Tibial nerve (tissue), 4 donors: ENCODE measurements at regions not wholly inside any gene's neighbourhood (a gene's known extent, or its start where the extent isn't known, plus 50 kb on each side); places are given as distances from the start of the nearest gene placed in this dataset.

ENCODE experiments used
- DNase-seq, 2 donors: peaks; one replicate each; pipeline ENCODE4 v3.0.0-alpha.2; 2019; ENCODE audit warnings: low spot score in 2 of 2
- H3K27ac ChIP-seq, 4 donors: fragments of 200-600 bp; sonication (generic) in 3 of 4; one replicate each; pipeline ENCODE4 v1.5.1; 2017 to 2019; ENCODE audit warnings: mild to moderate bottlenecking in 1 of 4
- H3K27me3 ChIP-seq, 2 donors: fragments of 200-600 bp; sonication (generic) in 1 of 2; one replicate each; pipeline versions ENCODE4 v1.5.1 to v1.6.0; 2017 to 2019
- H3K36me3 ChIP-seq, 3 donors: fragments of 200-600 bp; sonication (generic); one replicate each; pipeline ENCODE4 v1.5.1; 2018 to 2019
- H3K4me1 ChIP-seq, 4 donors: fragments of 200-600 bp; sonication (generic) in 3 of 4; one replicate each; pipeline ENCODE4 v1.5.1; 2017 to 2019
- H3K4me3 ChIP-seq, 4 donors: fragments of 200-600 bp; sonication (generic) in 3 of 4; one replicate each; pipeline ENCODE4 v1.5.1; 2017 to 2019; ENCODE audit warnings: mild to moderate bottlenecking in 1 of 4, moderate library complexity in 1 of 4
- H3K9me3 ChIP-seq, 4 donors: fragments of 200-600 bp; sonication (generic) in 3 of 4; one replicate each; pipeline ENCODE4 v1.5.1; 2017 to 2019
- EP300 ChIP-seq, 2 donors: sonication (generic); formaldehyde crosslinking; IDR thresholded peaks; one replicate each; pipeline ENCODE4 v1.6.1; 2017; ENCODE audit warnings: antibody characterized with exemption in 2 of 2, mild to moderate bottlenecking in 1 of 2
- POLR2A ChIP-seq, 2 donors: fragments of 450-650 bp; IDR thresholded peaks; one replicate each; pipeline ENCODE4 v1.6.1; 2017; ENCODE audit warnings: antibody characterized with exemption in 2 of 2, mild to moderate bottlenecking in 2 of 2, moderate library complexity in 2 of 2
- WGBS, 2 donors: methylation state at CpG; one replicate each; pipeline ENCODE4 v1.1.5; 2018; 5-methylcytosine and 5-hydroxymethylcytosine counted together
- TF ChIP-seq, protein P1 (sequence below), 5 experiments: fragments of 200-600 bp in 3 of 5; fragments of 450-650 bp in 2 of 5; sonication (generic) in 3 of 5; IDR thresholded peaks; one replicate each; pipeline ENCODE4 v1.5.1; 2016 to 2019; ENCODE audit warnings: antibody characterized with exemption in 5 of 5, mild to moderate bottlenecking in 3 of 5, moderate library complexity in 2 of 5

- H3K27ac ChIP-seq = no peak overlapping the region
- 76 to 85% methylated on average over 1 of the region's 1 CpG for WGBS, 2 donors
- TF ChIP-seq POLR2A (IDR thresholded peaks at IDR 0.05) = no peak
- TF ChIP-seq EP300 (IDR thresholded peaks at IDR 0.05) = no peak
- TF ChIP-seq, protein P1, sequence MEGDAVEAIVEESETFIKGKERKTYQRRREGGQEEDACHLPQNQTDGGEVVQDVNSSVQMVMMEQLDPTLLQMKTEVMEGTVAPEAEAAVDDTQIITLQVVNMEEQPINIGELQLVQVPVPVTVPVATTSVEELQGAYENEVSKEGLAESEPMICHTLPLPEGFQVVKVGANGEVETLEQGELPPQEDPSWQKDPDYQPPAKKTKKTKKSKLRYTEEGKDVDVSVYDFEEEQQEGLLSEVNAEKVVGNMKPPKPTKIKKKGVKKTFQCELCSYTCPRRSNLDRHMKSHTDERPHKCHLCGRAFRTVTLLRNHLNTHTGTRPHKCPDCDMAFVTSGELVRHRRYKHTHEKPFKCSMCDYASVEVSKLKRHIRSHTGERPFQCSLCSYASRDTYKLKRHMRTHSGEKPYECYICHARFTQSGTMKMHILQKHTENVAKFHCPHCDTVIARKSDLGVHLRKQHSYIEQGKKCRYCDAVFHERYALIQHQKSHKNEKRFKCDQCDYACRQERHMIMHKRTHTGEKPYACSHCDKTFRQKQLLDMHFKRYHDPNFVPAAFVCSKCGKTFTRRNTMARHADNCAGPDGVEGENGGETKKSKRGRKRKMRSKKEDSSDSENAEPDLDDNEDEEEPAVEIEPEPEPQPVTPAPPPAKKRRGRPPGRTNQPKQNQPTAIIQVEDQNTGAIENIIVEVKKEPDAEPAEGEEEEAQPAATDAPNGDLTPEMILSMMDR (IDR thresholded peaks at IDR 0.05) = no peak
Observed at GRCh38 chr6:145538989-145539388, 196.3 kb downstream of the EPM2A start.

DNA sequence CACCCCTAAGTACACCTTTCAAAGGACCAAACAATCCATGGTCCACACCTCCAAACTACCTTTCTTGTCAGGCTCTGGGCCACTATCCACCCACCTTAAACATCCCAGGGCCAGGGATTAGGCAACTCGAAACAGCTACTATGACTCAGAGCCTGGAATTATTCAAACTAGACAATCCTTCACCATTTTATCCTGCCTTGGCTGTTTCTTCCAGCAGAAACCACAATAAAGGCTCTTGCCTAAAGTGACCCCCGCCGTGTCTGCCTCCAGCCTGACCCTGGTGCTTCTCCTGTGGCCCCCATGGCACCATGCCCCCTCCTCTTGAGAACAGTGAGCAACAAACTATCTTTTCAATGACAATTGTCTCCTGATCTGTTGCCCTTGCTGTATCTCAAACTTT lies 195.5 kb downstream of the EPM2A start:
- DNase-seq = no peak
- no peaks in the 10 kb centered on the region for H3K27me3 ChIP-seq
- no peaks in the 10 kb centered on the region for H3K36me3 ChIP-seq
- no peak overlapping the region for H3K27ac ChIP-seq
- no peaks in the 10 kb centered on the region for H3K4me1 ChIP-seq
- H3K4me3 ChIP-seq = no peak overlapping the region
- 65 to 72% methylated on average over 3 of the region's 3 CpGs for WGBS, 2 donors
- no peaks in the 10 kb centered on the region for H3K9me3 ChIP-seq
- TF ChIP-seq EP300 (IDR thresholded peaks at IDR 0.05) = no peak
- no peak for TF ChIP-seq POLR2A (IDR thresholded peaks at IDR 0.05)
- TF ChIP-seq, protein P1 (IDR thresholded peaks at IDR 0.05) = no peak

More at GRCh38 chr6:145538989-145539388, 196.3 kb downstream of the EPM2A start:
- no peaks in the 10 kb centered on the region for H3K9me3 ChIP-seq
- DNase-seq = no peak
- H3K4me1 ChIP-seq = no peaks in the 10 kb centered on the region
- H3K27me3 ChIP-seq = no peaks in the 10 kb centered on the region
- no peaks in the 10 kb centered on the region for H3K36me3 ChIP-seq
- no peak overlapping the region for H3K4me3 ChIP-seq

DNA sequence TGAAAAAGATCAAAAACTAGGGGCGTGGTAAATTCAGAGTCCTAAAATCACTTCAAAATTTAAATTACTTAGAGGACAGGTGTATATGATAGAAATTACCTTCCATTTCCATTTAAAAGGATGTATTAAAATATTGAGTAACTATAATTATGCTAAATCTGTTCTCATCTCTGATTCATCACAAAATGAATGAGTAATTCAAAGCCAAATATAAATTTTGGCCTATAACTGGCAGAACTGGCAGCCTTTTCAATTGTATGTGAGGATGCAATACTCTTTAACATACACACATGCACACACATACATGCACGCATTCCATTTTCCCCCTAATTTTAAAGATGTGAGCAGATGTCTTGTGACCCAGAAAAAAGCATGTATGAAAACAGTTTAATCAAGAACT lies 194.6 kb downstream of the EPM2A start:
- H3K9me3 ChIP-seq = no peaks in the 10 kb centered on the region
- no peak overlapping the region for H3K27ac ChIP-seq
- H3K4me3 ChIP-seq = no peak overlapping the region
- H3K36me3 ChIP-seq = no peaks in the 10 kb centered on the region
- no peaks in the 10 kb centered on the region for H3K27me3 ChIP-seq
- no peaks in the 10 kb centered on the region for H3K4me1 ChIP-seq
- TF ChIP-seq, protein P1 (IDR thresholded peaks at IDR 0.05) = no peak
- TF ChIP-seq EP300 (IDR thresholded peaks at IDR 0.05) = no peak
- no peak for TF ChIP-seq POLR2A (IDR thresholded peaks at IDR 0.05)
- no peak for DNase-seq
- 96 to 100% methylated on average over 2 of the region's 2 CpGs for WGBS, 2 donors

- Histone ChIP-seq H3K4me3 (no peak overlapping the region), H3K9me3 (no peaks in the 10 kb centered on the region), H3K27me3 (no peaks in the 10 kb centered on the region), H3K36me3 (no peaks in the 10 kb centered on the region), H3K4me1 (no peaks in the 10 kb centered on the region), H3K27ac (peak overlapping the region in 1 of 4 donors; percentile 29)
- DNase-seq = no peak
- TF ChIP-seq, protein P1 (IDR thresholded peaks at IDR 0.05) = no peak
- no peak for TF ChIP-seq POLR2A (IDR thresholded peaks at IDR 0.05)
- TF ChIP-seq EP300 (IDR thresholded peaks at IDR 0.05) = no peak
- WGBS, 2 donors = 31 to 35% methylated on average over 1 of the region's 1 CpG
Observed at GRCh38 chr6:145544041-145544440, 191.3 kb downstream of the EPM2A start.

DNA sequence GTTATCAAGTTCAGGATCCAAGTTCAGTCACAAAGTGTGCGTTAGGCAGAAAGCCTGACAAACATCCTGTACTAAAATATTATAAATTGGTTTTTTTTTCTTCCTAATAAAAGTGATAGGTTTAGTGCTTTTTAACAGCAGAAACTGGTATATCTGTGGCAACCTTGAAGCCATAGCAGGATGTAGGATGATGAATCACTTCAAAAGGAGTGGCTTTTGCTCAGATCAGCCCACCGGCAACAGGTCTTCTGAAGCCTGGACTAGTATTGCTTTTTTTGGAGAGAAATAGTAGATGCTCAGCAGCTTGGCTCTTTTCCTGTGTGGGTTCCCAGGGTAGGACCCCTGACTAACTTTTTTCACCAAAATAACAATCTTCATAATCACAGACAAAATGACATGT lies 190.8 kb downstream of the EPM2A start:
- H3K27me3 ChIP-seq = no peaks in the 10 kb centered on the region
- H3K27ac ChIP-seq = no peak overlapping the region
- TF ChIP-seq, protein P1 (IDR thresholded peaks at IDR 0.05) = no peak
- TF ChIP-seq POLR2A (IDR thresholded peaks at IDR 0.05) (no peak), EP300 (IDR thresholded peaks at IDR 0.05) (no peak)
- H3K9me3 ChIP-seq = no peaks in the 10 kb centered on the region
- H3K36me3 ChIP-seq = no peaks in the 10 kb centered on the region
- DNase-seq = no peak
- H3K4me1 ChIP-seq = no peaks in the 10 kb centered on the region
- WGBS, 2 donors = 51 to 64% methylated on average over 2 of the region's 2 CpGs
- no peak overlapping the region for H3K4me3 ChIP-seq
